SJCRH30 (cell line): ENCODE measurements at regions not wholly inside any gene's neighbourhood (a gene's known extent, or its start where the extent isn't known, plus 50 kb on each side); places are given as distances from the start of the nearest gene placed in this dataset.

ENCODE experiments used
- DNase-seq, 2 experiments: peaks; one replicate each; pipeline ENCODE4 v3.0.0-alpha.2; 2015 to 2020
- H3K27ac ChIP-seq: fragments of 250-450 bp; sonication (Bioruptor Pico); 2 replicates; pipeline ENCODE4 v1.5.1; 2020; ENCODE audit warnings: mild to moderate bottlenecking, moderate library complexity
- H3K27me3 ChIP-seq: fragments of 250-450 bp; sonication (Bioruptor Pico); 2 replicates; pipeline ENCODE4 v1.5.1; 2020; ENCODE audit warnings: mild to moderate bottlenecking, moderate library complexity
- H3K36me3 ChIP-seq: fragments of 250-450 bp; sonication (Bioruptor Pico); 2 replicates; pipeline ENCODE4 v1.5.1; 2020; ENCODE audit warnings: mild to moderate bottlenecking, moderate library complexity
- H3K4me1 ChIP-seq: fragments of 250-450 bp; sonication (Bioruptor Pico); 2 replicates; pipeline ENCODE4 v1.5.1; 2020; ENCODE audit warnings: mild to moderate bottlenecking, moderate library complexity
- H3K4me3 ChIP-seq: fragments of 250-450 bp; sonication (Bioruptor Pico); 2 replicates; pipeline ENCODE4 v1.5.1; 2020; ENCODE audit warnings: mild to moderate bottlenecking, moderate library complexity
- H3K9me3 ChIP-seq: fragments of 250-450 bp; sonication (Bioruptor Pico); replicated peaks from 2 replicates; pipeline ENCODE4 v1.5.1; 2020; ENCODE audit warnings: mild to moderate bottlenecking, moderate library complexity

DNA sequence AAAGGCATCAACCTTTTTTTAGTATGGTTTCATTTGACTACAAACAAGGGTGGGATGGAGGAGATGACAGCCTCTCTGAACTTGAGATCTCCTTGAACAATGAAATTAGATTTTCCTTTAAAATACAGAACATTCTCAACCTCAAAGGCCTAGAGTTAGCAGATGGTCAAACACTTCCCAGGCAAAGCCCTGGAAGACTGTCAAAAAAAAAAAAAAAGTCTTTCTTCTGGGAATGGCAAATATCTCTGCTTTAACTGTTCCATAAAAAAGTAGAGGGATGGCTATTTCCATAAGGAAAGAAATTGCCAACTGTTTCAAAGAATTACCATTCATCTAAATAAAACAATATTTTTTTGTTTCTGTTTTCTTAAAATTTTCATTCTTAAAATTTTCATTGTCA, 870.8 kb downstream of the GALC start:
- Histone ChIP-seq H3K36me3 (no peaks in the 10 kb centered on the region), H3K9me3 (no peaks in the 10 kb centered on the region), H3K27me3 (0 out of 2 replicates have a peak, but pooled peaks cover 2% of the 10 kb centered on the region), H3K4me3 (no peak overlapping the region), H3K4me1 (no peaks in the 10 kb centered on the region), H3K27ac (no peak overlapping the region)
- DNase-seq = no peak

DNA sequence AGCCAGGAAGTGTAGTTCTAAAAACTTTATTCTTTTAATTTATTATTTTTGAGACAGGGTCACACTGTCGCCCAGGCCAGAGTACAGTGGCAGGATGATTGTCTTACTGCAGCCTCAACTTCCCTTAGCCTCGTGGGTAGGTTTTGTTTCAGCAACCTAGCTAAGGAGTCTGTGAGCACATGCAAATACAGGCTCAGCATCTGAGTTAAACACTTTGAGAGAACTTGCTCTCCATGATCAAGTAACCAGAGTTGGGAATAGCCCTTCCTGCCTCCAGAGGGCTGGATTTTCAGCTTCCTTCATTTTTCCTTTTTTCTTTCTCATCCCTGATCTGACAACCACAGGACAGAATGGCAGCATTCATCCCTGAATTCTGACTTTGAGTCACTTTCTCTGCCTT, 871.3 kb downstream of the GALC start:
- DNase-seq = peak in 1 of 2 experiments; percentile 1
- Histone ChIP-seq H3K4me1 (no peaks in the 10 kb centered on the region), H3K9me3 (no peaks in the 10 kb centered on the region), H3K4me3 (no peak overlapping the region), H3K27ac (no peak overlapping the region), H3K36me3 (no peaks in the 10 kb centered on the region), H3K27me3 (0 out of 2 replicates have a peak, but pooled peaks cover 2% of the 10 kb centered on the region)

DNA sequence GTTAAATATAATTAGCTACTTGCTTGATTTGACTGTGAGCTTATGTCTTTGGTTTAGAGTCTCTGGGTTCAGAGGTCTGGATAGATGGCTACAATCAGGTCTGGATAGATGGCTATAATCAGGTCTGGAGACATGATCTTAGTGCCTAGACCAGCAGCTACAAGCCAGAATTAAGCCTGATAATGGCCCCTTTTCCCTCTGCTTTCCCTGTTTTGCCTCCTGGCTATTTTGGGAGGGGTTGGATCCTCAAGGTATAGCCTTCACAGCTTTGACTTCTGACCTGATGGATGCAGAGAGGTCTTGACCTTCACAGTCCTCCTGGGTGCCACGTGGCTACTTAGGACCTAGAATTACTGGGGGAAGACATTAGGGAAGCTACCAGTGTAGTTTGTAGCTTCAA, 877.7 kb downstream of the GALC start:
- no peaks in the 10 kb centered on the region for H3K27me3 ChIP-seq
- no peaks in the 10 kb centered on the region for H3K9me3 ChIP-seq
- no peaks in the 10 kb centered on the region for H3K36me3 ChIP-seq
- H3K4me1 ChIP-seq = no peaks in the 10 kb centered on the region
- no peak overlapping the region for H3K27ac ChIP-seq
- no peak overlapping the region for H3K4me3 ChIP-seq
- no peak for DNase-seq

DNA sequence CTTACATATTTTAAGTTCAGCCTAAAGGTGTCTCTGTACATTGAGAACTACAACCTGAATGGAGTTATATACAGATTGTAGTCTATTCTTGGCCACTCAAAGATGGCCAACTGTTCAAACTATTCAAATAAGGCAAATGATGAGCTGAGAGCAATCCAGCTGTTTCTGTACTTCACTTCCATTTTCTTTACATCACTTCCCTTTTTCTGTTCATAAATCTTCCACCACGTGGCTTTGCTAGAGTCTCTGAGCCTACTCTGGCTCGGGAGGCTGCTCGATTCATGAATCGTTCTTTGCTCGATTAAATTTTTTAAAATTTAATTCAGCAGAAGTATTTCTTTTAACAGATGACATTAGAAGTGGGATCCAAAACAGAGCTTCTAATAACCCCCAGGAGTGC, 879.7 kb downstream of the GALC start:
- Histone ChIP-seq H3K4me1 (peaks cover 12% of the 10 kb centered on the region), H3K4me3 (no peak overlapping the region), H3K27ac (no peak overlapping the region), H3K27me3 (no peaks in the 10 kb centered on the region), H3K36me3 (no peaks in the 10 kb centered on the region), H3K9me3 (no peaks in the 10 kb centered on the region; the same call in 1 of the 2 replicates)
- peak in 1 of 2 experiments; percentile 24 for DNase-seq

DNA sequence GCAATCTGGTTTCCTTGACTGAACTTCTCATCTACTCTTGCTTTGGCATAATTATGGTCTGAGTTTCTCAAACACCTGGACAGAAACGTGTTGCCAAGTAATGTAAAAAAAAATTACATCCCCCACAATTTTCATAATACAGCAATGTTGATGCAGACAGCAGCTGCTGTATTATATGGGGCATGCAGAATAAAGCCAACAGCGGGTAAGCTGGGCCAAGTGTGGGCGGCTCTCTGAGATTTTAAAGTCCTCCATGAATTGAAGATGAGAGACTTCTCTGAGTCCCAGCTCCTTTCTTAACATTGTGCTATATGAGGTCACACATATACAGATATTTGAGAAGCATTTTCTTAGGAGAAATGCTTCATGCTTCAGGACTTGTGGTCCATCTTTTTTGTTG, 881.2 kb downstream of the GALC start:
- Histone ChIP-seq H3K27me3 (no peaks in the 10 kb centered on the region), H3K4me3 (no peak overlapping the region), H3K9me3 (no peaks in the 10 kb centered on the region; the same call in 1 of the 2 replicates), H3K27ac (no peak overlapping the region), H3K4me1 (peaks cover 16% of the 10 kb centered on the region), H3K36me3 (no peaks in the 10 kb centered on the region)
- no peak for DNase-seq

DNA sequence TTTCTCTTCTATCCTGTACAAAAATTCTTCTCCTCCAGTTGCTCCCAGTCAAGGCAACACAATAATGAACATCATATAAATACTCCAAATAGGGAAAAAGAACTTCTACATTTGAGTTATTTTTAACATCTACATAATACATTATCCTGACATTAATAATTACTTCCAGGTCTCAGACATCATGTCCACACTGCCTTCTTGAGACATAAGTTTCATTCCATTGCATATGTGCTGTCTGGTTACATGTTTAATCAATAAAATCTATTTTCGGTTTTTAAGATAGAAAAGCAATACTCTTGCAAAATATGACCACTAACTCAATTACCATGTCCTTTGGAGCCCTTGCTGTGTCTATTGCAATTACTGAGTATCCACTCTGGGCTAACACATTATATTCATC, 881.9 kb downstream of the GALC start:
- H3K9me3 ChIP-seq = no peaks in the 10 kb centered on the region; the same call in 1 of the 2 replicates
- H3K27me3 ChIP-seq = no peaks in the 10 kb centered on the region
- H3K36me3 ChIP-seq = no peaks in the 10 kb centered on the region
- no peak for DNase-seq
- no peak overlapping the region for H3K27ac ChIP-seq
- no peak overlapping the region for H3K4me3 ChIP-seq
- H3K4me1 ChIP-seq = peaks cover 16% of the 10 kb centered on the region

DNA sequence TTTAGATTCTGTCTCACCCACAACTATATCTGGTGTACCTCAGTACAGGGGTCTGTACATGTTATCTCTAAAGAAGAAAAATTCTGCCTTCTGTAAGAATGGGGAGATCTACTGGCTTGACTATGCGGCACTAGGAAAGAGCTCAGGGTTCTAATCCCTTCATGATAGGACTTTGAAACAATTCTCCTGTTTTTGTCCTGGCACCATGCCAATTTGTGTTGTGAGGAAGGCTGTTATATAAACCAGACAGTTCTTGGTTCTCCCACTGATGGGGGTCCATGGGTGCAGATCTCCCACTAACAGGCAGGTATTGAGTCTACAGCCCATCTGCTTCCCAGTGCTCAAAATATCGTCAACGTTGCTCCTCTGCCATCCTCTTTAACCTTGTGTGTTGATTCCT, 883.7 kb downstream of the GALC start:
- Histone ChIP-seq H3K4me1 (peaks cover 16% of the 10 kb centered on the region), H3K27me3 (no peaks in the 10 kb centered on the region), H3K36me3 (no peaks in the 10 kb centered on the region), H3K9me3 (no peaks in the 10 kb centered on the region; the same call in 1 of the 2 replicates), H3K27ac (peak overlapping the region; percentile 47), H3K4me3 (no peak overlapping the region)
- DNase-seq = peak in 1 of 2 experiments; percentile 17

DNA sequence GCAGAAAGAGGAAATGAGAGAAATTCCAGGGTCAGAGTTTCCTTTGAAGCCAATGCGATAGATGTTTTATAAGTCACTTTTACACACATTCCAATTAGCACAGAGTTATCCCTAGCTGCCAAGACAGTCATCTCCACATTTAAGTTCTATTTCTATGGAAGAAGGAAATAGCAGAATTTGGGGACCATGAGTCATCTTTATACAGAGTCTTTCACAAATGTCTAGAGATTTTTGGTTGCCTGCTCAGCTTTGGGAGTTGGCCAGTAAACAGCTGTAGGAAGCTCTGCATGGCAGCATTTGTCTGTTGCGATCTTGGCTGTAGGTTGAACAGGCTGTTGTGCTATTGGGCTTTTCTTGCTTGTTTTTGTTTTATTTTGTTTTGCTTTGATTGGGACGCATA, 884.3 kb downstream of the GALC start:
- Histone ChIP-seq H3K27me3 (no peaks in the 10 kb centered on the region), H3K36me3 (no peaks in the 10 kb centered on the region), H3K27ac (peak overlapping the region; percentile 47), H3K9me3 (no peaks in the 10 kb centered on the region; the same call in 1 of the 2 replicates), H3K4me1 (peaks cover 16% of the 10 kb centered on the region), H3K4me3 (no peak overlapping the region)
- peak; percentile 37 to 50 for DNase-seq

DNA sequence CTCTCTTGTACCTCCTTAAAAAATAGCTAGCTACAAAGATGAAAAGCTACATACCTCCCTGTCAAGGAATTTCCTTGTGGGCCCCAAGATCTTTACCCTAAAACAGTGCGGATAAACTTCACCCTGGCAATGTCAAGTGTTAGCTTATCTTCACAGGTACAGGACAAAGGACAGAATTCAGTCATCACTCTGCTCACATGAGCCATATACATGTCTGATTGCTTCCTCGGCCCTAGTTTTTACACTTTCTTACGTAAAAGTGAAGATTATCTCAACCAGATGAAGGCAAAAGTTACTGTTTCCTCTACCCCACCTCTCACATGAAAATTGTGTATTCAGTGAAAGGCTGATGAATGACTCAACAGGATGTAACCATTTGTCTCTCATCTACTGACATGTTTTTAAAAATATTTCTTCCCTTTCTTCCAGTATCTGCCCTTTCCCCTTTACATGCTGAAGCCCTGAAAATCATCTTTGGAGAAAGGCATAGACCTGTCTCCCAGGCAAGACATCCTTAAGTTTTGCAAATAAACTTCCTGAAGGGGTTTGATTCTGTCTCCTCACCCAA, 890.1 kb downstream of the GALC start:
- DNase-seq = no peak
- H3K27ac ChIP-seq = no peak overlapping the region
- H3K9me3 ChIP-seq = no peaks in the 10 kb centered on the region
- H3K36me3 ChIP-seq = no peaks in the 10 kb centered on the region
- no peaks in the 10 kb centered on the region for H3K27me3 ChIP-seq
- H3K4me3 ChIP-seq = no peak overlapping the region
- H3K4me1 ChIP-seq = peaks cover under 1% of the 10 kb centered on the region; the same call in 1 of the 2 replicates

DNA sequence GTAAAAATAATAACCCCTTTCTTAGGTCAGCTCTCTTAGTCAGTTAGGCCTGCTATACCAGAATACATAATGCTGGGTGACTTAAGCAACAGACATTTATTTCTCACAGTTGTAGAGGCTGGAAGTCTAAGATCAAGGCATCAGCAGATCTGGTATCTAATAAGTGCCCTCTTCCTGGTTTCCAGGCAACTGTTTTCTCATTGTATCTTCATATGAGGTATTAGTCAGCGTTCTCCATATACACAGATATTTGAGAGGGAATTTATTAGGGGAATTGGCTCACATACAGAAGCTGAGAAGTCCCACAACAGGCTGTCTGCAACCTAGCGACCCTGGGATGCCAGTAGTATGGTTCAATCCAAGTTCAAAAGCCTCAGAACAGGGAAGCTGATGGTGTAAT, 896.0 kb downstream of the GALC start:
- Histone ChIP-seq H3K27me3 (no peaks in the 10 kb centered on the region), H3K4me1 (peaks cover 12% of the 10 kb centered on the region), H3K36me3 (no peaks in the 10 kb centered on the region), H3K9me3 (no peaks in the 10 kb centered on the region), H3K4me3 (no peak overlapping the region), H3K27ac (no peak overlapping the region)
- DNase-seq = no peak

DNA sequence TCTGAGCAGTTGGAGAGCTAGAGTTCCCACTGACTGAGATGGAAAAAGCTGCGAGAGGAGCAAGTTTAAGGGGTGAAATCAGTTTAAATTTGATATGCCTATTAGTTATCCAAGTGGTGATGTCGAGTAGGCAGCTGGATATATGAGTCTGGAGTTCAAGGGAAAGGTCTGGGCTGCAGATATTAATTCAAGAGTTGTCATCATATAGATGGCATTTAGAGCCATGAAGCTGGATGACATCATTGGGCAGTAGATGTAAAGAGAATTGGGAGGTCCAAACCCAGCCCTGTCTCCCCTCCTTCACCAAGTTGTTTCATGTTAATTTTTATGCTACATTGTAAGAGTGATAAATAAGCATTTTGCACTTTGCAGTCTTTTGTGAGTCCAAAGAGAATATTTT, 898.1 kb downstream of the GALC start:
- no peak overlapping the region for H3K4me3 ChIP-seq
- H3K27ac ChIP-seq = no peak overlapping the region
- no peaks in the 10 kb centered on the region for H3K9me3 ChIP-seq
- no peaks in the 10 kb centered on the region for H3K27me3 ChIP-seq
- peak; percentile 4 to 13 for DNase-seq
- no peaks in the 10 kb centered on the region for H3K36me3 ChIP-seq
- H3K4me1 ChIP-seq = peaks cover 12% of the 10 kb centered on the region

DNA sequence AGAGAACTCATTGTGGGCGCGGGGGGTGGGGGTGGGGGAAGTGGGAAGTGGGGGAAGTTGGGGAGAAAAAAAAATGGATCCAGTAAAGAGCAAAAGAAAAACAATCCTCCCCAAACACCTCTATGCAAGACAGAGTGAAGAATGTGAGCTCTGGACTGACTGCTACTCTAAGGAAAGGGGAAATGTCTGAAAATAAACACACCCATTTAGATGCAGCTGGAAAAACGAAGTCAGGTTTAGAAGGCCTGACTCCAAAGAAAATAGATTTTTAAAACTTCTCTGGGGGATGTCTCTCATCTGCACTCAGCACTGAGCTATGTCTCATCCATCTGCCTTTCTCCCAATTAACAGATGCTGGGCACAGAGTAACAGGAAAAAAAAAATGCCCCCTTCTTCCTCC, 904.4 kb downstream of the GALC start:
- Histone ChIP-seq H3K36me3 (no peaks in the 10 kb centered on the region), H3K27me3 (no peaks in the 10 kb centered on the region), H3K4me1 (no peaks in the 10 kb centered on the region), H3K4me3 (no peak overlapping the region), H3K9me3 (no peaks in the 10 kb centered on the region), H3K27ac (no peak overlapping the region)
- DNase-seq = no peak

DNA sequence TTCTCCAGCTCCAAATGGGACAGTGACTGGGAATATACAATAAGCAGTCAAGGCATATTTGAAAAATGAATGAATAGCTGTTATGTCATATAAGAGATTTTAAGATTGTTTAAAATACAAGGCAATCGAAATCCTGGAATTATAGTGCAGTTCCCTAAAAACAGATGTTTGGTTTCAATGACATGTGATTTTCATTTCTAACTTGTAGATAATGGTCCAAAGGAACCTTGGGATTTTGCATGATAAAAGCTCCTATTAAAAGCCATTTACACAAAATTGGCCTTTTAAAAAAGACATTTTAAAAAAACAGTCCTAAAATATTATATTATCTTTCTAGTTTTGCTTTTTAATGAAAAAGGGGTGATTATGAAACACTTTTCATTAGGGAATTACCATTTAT, 905.1 kb downstream of the GALC start:
- H3K4me1 ChIP-seq = no peaks in the 10 kb centered on the region
- H3K9me3 ChIP-seq = no peaks in the 10 kb centered on the region
- H3K36me3 ChIP-seq = no peaks in the 10 kb centered on the region
- no peak overlapping the region for H3K4me3 ChIP-seq
- no peak overlapping the region for H3K27ac ChIP-seq
- DNase-seq = no peak
- no peaks in the 10 kb centered on the region for H3K27me3 ChIP-seq

DNA sequence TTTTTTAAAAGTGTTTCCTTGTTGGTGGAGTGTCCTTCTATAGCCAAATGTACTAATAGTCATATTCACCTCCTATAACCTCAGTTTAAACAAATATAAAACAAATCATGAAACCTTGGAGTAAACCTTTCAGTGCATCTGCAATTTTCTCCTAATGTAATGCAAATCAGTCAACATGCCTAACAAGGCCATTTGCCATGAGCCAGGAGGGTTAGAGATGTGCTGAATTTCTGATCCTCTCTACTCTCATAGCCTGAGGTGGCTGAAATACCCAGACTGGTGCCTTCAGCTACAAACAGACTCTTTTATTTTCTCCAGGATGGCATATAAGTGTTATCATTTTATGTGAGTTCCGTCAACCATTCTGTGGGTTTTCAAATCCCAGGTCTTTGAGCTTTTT, 908.1 kb downstream of the GALC start:
- Histone ChIP-seq H3K4me1 (no peaks in the 10 kb centered on the region), H3K27ac (no peak overlapping the region), H3K36me3 (no peaks in the 10 kb centered on the region), H3K27me3 (no peaks in the 10 kb centered on the region), H3K9me3 (no peaks in the 10 kb centered on the region), H3K4me3 (no peak overlapping the region)
- no peak for DNase-seq

DNA sequence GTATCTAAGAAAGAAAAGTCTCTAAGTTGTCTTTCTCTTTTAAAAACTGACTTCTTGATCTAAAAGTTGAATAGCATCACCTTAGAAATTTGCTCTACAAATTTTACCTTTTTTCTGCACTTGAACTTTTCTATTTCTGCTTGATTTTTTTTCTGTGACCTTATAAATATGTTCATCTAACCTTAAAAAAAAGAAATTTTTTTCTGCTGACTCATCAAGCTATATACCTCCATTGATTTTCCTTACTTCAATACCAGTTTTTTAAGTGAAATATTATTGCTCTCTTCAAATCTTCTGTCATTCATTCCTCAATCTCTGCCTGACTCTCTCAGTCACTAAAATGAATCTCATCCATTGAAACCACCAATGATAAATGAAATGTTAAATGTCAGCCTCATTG, 910.1 kb downstream of the GALC start:
- Histone ChIP-seq H3K36me3 (no peaks in the 10 kb centered on the region), H3K4me3 (no peak overlapping the region), H3K27ac (no peak overlapping the region), H3K27me3 (no peaks in the 10 kb centered on the region), H3K4me1 (peaks cover 11% of the 10 kb centered on the region; the same call in 1 of the 2 replicates), H3K9me3 (no peaks in the 10 kb centered on the region)
- DNase-seq = no peak

DNA sequence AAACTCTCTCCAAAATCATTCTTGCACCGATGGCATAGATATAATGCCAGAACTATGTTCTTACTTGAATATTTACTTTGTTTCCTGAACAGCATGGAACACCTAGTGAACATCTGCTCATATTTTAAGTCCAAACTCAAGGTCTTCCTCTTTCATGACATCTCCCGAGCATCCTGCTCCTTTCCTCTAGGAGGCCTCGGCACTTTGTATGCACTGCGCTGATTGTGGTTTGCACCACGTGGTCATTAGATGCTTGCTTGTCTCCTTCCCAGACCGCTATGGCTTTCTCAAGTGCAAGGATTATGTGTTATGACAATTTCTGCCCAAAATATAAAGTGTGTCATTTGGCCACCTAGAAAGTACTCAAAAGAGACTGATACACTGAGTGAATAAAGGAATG, 912.0 kb downstream of the GALC start:
- Histone ChIP-seq H3K9me3 (no peaks in the 10 kb centered on the region), H3K4me3 (no peak overlapping the region), H3K4me1 (peaks cover 15% of the 10 kb centered on the region), H3K27me3 (no peaks in the 10 kb centered on the region), H3K27ac (no peak overlapping the region), H3K36me3 (no peaks in the 10 kb centered on the region)
- DNase-seq = no peak
